ENCODE measurements at regions not wholly inside any gene's neighbourhood (a gene's known extent, or its start where the extent isn't known, plus 50 kb on each side); places are given as distances from the start of the nearest gene placed in this dataset.

DNA sequence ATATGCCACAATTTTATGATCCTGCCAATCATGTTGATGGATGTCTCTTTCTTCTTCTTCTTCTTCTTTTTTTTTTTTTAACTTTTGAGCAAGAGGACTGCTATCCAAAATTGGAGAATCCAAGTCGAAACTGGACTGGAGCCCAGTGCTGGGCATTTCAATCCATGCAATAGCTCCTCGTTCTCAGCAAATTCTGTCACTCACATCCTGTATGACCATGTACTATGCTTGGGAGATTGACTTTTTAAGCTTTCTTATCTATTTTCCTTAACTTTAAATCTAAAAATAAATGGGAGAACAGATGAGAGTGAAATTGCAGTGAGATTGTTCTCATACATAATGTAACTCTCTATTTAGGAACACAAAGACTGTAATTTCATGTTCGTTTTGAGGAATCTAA is 123.0 kb upstream of the PUDP start:
- DNase-seq = no peak

- DNase-seq = no peak
These were observed 122.0 kb upstream of the PUDP start for GRCh38 chrX:7269991-7270390.

DNA sequence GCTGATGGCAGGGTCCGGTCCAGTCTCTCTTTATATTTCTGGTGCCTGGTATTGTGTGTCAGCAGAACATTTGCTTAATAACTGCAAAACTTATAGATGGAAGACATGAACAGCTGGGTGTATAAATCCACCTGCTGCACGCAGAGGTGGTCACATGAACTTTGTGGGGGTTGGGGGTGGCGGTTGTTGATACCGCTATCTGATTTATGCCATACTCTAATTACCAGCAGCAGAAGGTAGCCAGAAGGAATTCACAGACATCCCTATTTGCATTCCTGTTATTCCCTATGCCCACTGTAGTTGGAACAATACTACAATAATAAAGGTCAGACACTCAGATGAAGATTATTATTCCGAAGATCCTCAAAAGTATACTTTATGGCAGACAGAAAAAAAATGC is 121.6 kb upstream of the PUDP start:
- DNase-seq = no peak

- no peak for DNase-seq
These were observed 118.3 kb upstream of the PUDP start for GRCh38 chrX:7266288-7266687.

- no peak for DNase-seq
These were observed 116.4 kb upstream of the PUDP start for GRCh38 chrX:7264399-7264798.

DNA sequence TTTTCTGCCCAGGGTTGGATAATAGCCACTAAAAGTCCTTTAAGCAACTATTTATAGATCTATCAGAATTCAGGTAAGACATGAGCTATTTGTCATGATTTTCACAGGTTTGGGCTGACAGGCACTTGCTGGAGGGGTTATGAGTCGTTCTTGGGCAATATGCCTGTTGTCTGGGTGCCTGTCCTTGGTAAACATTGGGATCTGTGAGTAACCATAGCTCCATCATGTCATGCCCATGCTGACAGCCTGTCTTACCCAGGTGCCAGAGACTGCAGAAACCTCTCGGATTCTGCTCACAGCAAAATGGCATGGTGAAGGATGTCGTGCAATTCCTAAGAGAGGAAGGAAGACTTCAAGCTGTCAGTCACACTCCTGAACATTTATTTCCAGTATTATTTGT is 116.0 kb upstream of the PUDP start:
- DNase-seq = no peak

DNA sequence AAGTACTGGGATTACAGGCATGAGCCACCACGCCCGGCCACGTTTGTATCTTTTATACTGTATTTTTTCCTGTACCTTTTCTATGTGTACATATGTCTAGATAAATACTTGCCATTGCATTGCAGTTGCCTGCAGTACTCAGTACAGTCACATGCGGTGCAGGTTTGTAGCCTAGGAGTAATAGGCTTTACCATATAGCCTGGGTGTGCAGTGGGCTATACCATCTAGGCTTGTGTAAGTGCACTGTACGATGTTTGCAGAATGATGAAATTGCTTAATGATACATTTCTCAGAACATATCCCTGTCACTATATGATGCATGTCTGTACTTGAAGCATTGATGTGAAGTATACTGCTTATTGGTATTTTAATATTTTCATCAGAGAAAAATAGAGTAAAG is 115.4 kb upstream of the PUDP start:
- no peak for DNase-seq

- DNase-seq = no peak
These were observed 114.6 kb upstream of the PUDP start for GRCh38 chrX:7262551-7262950.

- DNase-seq = no peak
These were observed 113.8 kb upstream of the PUDP start for GRCh38 chrX:7261672-7262332.

DNA sequence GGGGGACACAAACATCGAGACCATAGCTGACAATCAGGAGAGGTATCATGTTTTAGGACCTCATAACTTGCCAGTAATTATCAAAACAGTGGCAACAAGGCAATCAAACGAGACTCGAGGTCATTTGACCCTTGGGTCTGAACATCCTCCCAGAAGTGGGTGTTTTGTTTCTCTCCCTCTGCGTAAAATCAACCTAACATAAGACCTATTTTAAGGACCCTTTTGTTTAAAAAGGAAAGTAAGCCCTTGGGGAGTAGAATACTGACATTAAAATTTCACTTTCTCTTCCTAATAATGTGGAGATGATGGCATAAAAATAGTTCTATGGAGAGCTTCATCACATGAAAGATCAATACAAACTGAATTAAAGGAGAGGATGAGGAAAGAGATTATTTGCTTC is 106.2 kb upstream of the PUDP start:
- no peak for DNase-seq

DNA sequence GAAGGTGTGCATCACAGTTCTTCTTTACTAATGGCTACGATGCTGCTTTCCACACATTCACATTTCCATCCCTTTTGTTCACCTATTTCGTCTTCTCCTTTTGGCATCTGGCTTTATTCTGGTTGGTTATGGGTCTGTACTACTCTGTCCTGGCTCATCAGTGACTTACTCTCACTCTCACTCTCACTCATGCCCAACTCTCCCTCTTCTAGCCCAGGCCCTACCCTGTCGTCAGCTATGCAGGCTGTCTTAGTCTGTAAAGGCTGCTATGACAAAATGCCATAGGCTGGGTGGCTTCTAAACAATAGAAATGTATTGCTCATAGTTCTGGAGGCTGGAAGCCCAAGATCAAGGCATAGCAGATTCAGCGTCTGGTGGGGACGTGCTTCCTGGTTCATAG is 105.6 kb upstream of the PUDP start:
- no peak for DNase-seq

DNA sequence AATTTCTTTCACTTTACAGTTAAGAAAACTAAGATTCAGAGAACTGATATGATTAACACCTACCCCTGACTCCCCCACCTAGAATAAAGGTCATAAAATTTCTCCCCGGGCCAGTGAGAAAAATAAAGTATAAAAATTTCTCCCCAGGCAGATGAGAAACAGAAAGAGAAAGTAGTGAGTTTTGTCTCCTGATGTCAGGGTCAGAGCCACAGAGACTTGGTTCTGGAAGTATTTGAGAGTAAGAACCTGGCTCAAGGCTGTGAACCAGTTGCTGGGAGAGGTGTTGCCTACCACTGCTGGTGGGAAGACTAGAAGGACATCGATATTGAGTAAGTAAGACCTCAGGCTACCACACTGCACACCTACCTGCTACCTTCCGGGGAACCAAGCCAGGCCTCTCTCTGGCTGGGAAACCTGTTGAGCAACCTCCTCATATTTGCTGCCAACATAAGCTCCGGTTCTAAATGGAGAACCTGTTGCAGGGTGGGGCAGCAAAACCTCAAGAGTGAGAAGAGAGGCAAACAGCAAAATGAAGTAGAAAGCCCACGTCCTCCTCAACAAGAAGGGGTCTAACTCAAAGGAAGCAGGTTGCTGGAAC is 104.2 kb upstream of the PUDP start:
- DNase-seq = no peak

DNA sequence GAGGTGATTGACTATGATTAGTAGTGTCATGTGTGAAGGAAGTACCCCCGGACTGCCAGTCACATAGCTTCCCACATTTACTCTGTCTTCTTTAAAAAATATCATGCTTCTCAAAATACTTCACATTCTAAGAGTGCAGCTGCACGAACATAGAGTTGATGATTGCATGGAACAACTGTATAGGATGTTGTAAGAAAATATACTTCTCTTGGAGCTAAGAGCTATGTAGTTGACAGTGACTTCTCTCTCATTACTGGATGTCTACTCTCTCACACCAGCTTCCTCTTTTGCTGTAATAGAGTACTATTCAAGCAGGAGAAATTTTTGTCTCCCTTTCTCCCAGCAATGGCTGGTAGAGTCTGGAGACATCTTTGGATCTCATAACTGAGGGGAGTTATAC is 99.4 kb upstream of the PUDP start:
- DNase-seq = no peak

DNA sequence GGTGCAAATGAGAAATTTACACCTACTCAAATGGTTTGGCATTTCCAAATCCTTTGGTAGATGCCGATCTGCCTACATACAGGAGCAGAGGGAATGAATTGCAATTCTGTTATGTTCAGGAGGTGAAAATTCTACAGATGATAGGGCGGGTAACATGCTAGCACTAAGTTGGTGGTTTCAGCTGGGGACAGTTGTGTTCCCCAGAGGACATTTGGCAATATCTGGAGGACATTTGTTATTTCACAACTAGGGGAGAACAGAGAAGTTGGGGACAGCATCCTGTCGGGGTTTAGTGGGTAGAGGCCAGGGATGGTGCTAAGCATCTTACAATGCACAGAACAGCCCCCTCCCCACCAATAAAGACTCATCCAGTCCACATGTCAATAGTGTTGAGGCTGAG is 96.5 kb upstream of the PUDP start:
- DNase-seq = no peak

DNA sequence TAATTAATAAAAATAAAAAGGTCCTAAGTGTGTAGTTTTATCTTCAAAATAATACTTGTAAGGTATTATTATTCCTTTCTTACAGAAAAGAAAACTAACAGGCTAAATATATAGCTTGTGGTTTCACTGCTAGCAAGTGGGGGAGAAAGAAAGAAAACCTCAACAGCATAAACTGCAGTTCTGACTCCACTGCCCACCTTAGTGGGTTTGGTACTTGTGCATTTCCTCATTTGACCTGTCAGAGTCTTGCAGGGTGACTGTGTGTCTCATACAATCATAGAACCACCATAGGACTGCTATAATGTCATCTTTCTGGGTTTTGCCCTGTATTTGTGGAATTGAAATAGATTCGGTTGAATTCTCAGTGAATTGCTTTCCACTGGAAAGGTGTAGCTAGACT is 94.7 kb upstream of the PUDP start:
- no peak for DNase-seq

DNA sequence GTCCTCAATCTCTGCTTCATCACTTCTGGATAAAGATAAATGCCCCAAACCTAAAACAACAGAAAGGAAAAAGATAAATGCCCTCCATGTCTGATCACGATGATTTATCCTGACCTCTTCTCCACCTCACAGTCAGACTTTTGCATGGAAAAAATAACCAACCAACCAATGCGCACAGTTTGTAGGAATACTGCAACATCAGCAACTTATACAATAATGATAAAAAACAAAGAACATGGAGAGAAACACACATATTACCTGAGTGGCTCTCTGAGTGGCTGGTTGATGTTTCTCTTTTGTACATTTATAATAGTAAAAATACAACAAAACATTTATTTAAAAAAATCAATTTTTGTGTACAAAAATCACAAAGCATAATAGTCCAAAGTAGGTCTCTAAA is 93.0 kb upstream of the PUDP start:
- DNase-seq = no peak

DNA sequence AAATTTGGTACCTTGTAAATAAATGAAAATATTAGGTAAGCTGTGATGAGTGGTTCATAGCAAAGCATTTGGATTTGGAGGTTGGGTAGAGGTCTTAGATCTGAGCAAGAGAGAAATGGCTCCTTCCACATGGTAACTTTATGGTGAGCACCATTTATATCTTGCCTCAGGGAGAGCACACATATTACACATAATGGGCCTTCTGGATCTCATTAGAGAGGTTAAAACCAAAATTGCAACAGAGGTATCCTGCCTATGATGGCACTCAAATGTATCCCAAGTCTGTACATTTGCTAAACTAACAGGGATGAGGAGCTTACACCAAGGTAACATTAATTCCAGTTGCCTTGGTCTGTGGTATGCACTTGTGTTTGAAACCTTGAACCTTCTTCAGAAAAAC is 87.1 kb upstream of the PUDP start:
- no peak for DNase-seq

DNA sequence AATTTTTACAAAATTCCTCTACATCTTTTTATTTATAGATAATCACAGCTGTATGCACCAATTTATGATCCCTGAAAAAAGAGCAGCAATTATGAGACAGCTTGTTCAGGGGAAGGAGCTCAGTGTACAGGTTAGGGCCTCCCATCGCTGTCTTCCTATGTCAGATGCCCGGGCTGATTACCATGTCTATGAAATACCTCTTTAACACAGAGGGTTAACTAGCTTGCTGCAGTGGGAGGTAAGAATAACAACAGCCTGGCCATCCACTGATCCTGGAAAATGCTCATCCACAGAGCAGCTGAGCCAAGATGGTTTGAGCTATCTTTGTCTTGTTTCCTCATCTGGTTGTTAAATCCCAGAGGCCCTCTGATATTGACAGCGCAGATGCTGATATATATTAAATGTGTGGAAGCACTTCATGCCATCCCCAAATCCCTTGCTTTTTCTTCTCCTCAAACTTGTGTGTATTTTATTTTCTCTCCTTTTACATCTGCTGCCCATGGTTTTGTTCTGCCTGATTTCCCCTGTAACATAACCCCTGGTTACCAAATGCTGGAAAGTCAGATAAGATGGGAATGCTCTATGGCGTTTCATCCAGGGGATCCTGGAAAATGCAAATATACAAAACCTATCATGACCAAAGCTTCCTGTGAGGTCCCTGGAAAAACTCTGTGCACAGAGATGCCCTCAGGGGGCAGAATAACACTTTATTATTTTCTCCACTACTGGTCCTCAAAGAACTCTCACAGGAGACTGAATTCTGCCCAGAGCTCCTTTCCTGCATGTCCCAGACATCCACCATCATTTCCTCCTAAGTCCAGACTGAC is 85.8 kb upstream of the PUDP start:
- no peak for DNase-seq

GRCh38 chrX:7228226-7228625 is 80.3 kb upstream of the PUDP start:
- no peak for DNase-seq

- DNase-seq = no peak
These were observed 77.4 kb upstream of the PUDP start for GRCh38 chrX:7225338-7225737.

DNA sequence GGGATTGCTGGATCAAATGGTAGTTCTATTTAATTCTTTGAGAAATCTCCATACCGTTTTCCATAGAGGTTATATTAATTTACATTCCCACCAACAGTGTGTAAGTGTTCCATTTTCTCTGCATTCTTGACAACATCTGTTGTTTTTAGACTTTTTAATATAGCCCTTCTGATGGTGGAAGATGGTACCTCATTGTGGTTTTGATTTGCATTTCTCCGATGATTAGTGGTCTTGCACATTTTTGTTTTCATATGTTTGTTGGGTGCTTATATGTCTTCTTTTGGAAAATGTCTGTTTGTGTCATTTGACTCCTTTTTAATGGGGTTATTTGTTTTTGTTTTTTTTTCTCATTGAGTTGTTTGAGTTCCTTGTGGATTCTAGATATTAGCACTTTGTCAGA is 75.3 kb upstream of the PUDP start:
- DNase-seq = no peak

- no peak for DNase-seq
These were observed 72.2 kb upstream of the PUDP start for GRCh38 chrX:7220121-7220520.

DNA sequence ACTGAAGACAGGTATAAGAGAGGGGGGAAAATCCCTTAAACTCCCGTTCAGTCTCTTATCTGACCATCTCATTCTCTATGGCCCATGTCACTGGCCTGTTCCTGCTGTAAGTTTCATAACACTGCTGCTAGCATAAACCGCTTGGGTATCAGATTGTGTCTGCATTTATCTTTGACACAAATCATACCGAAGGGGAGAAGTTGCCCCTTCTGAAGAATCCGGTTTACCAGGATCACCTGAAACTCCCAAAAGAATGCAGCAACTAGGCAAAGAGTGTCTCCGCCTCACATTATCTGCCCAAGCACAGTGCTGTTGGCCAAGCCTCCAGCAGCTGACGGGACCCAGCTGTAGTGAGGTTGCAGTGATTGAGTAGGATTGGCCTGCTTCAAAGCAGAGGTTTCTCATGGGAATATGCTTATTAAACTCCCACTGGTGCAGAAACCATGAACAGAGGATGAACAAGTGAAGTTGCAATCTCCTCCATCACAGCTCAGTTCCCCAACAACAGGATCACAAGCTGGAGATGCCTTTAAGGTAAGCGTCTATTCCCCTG is 71.3 kb upstream of the PUDP start:
- no peak for DNase-seq

Data from C1 segment of cervical spinal cord (tissue), 14 donors.